CD14-positive monocyte (primary cell): ENCODE measurements at regions not wholly inside any gene's neighbourhood (a gene's known extent, or its start where the extent isn't known, plus 50 kb on each side); places are given as distances from the start of the nearest gene placed in this dataset.

Experiments
- DNase-seq, 3 donors: peaks; one replicate each; pipeline ENCODE4 v3.0.0-alpha.2; 2011 to 2022
- H2AFZ ChIP-seq: 2 replicates; pipeline ENCODE4 v1.6.0; 2012; ENCODE audit warnings: mild to moderate bottlenecking, low read depth, low read length, inconsistent platforms; ENCODE audit not compliant: insufficient read depth, poor library complexity, severe bottlenecking
- H3K27ac ChIP-seq, 2 donors: 1 replicate in 1 of 2; 2 replicates in 1 of 2; pipeline ENCODE4 v1.5.1; 2012 to 2013; ENCODE audit warnings: low read length in 2 of 2, control low read depth in 1 of 2, inconsistent platforms in 1 of 2, low read depth in 1 of 2, mild to moderate bottlenecking in 1 of 2
- H3K27me3 ChIP-seq, 2 donors: one replicate each; pipeline versions ENCODE4 v1.6.0 to v1.6.1; 2011 to 2013; ENCODE audit warnings: low read length in 2 of 2; ENCODE audit not compliant: control insufficient read depth in 2 of 2, insufficient read depth in 2 of 2
- H3K36me3 ChIP-seq, 2 donors: replicated peaks in 1 of 2; 1 replicate in 1 of 2; 2 replicates in 1 of 2; pipeline versions ENCODE4 v1.5.1 to v1.6.1; 2012 to 2013; ENCODE audit warnings: low read length in 2 of 2, control low read depth in 1 of 2, inconsistent platforms in 1 of 2, mild to moderate bottlenecking in 1 of 2; ENCODE audit not compliant: insufficient read depth in 2 of 2, control insufficient read depth in 1 of 2
- H3K4me1 ChIP-seq, 2 donors: 1 replicate in 1 of 2; 2 replicates in 1 of 2; pipeline versions ENCODE4 v1.5.1 to v1.6.1; 2012 to 2013; ENCODE audit warnings: low read length in 2 of 2, control low read depth in 1 of 2, inconsistent platforms in 1 of 2, mild to moderate bottlenecking in 1 of 2, moderate library complexity in 1 of 2; ENCODE audit not compliant: insufficient read depth in 2 of 2, control insufficient read depth in 1 of 2
- H3K4me2 ChIP-seq: replicated peaks from 2 replicates; pipeline ENCODE3; 2012; ENCODE audit warnings: low read length, moderate library complexity, mild to moderate bottlenecking; ENCODE audit not compliant: poor library complexity, severe bottlenecking; ENCODE audit errors: extremely low read depth
- H3K4me3 ChIP-seq, 3 experiments: fragments of 200-600 bp in 1 of 3; sonication (generic) in 1 of 3; replicated peaks in 1 of 3; 1 replicate in 2 of 3; 2 replicates in 1 of 3; pipeline ENCODE4 v1.5.1; 2011 to 2013; ENCODE audit warnings: low read length in 3 of 3, mild to moderate bottlenecking in 3 of 3, control low read depth in 2 of 3, low read depth in 2 of 3, inconsistent platforms in 1 of 3, moderate library complexity in 1 of 3
- H3K79me2 ChIP-seq: 2 replicates; pipeline ENCODE4 v1.6.0; 2012; ENCODE audit warnings: mild to moderate bottlenecking, control low read depth, inconsistent platforms, low read length, moderate library complexity; ENCODE audit not compliant: insufficient read depth
- H3K9ac ChIP-seq: 2 replicates; pipeline ENCODE4 v1.6.0; 2017; ENCODE audit warnings: low read length, mild to moderate bottlenecking; ENCODE audit not compliant: insufficient read depth, poor library complexity, severe bottlenecking
- H3K9me3 ChIP-seq, 2 donors: replicated peaks in 1 of 2; 1 replicate in 1 of 2; 2 replicates in 1 of 2; pipeline versions ENCODE4 v1.5.1 to v1.6.1; 2012 to 2013; ENCODE audit warnings: low read length in 2 of 2, control low read depth in 1 of 2; ENCODE audit not compliant: control insufficient read depth in 1 of 2, insufficient read depth in 1 of 2
- H4K20me1 ChIP-seq: 2 replicates; pipeline ENCODE4 v1.6.0; 2012; ENCODE audit warnings: mild to moderate bottlenecking, low read length, control low read depth, moderate library complexity; ENCODE audit not compliant: insufficient read depth
- H3K27ac Mint-ChIP-seq, 7 donors: one replicate each; pipeline ENCODE4 v1.8.0; 2020; ENCODE audit warnings: mild to moderate bottlenecking in 7 of 7, mixed read lengths in 7 of 7, moderate library complexity in 6 of 7, inconsistent platforms in 2 of 7
- H3K27me3 Mint-ChIP-seq, 3 donors: one replicate each; pipeline ENCODE4 v1.8.0; 2021 to 2022; ENCODE audit warnings: low read depth in 3 of 3, mild to moderate bottlenecking in 3 of 3, mixed read lengths in 3 of 3, moderate library complexity in 3 of 3, inconsistent platforms in 1 of 3
- H3K36me3 Mint-ChIP-seq, 2 donors: one replicate each; pipeline ENCODE4 v1.8.0; 2020; ENCODE audit warnings: mixed read lengths in 2 of 2, inconsistent platforms in 1 of 2, mild to moderate bottlenecking in 1 of 2
- H3K4me1 Mint-ChIP-seq: one replicate; pipeline ENCODE4 v1.8.0; 2020; ENCODE audit warnings: mild to moderate bottlenecking, mixed read lengths
- H3K4me3 Mint-ChIP-seq, 2 donors: one replicate each; pipeline ENCODE4 v1.8.0; 2020; ENCODE audit warnings: mild to moderate bottlenecking in 2 of 2, mixed read lengths in 2 of 2, moderate library complexity in 1 of 2
- H3K9me3 Mint-ChIP-seq, 7 donors: one replicate each; pipeline ENCODE4 v1.8.0; 2020 to 2022; ENCODE audit warnings: mixed read lengths in 7 of 7, mild to moderate bottlenecking in 6 of 7, moderate library complexity in 6 of 7, inconsistent platforms in 2 of 7
- WGBS: methylation state at CpG from one replicate; pipeline ENCODE4 v1.1.5; 2013; ENCODE audit warnings: missing lambda C conversion rate; ENCODE audit not compliant: insufficient coverage; 5-methylcytosine and 5-hydroxymethylcytosine counted together
- intact Hi-C, 2 donors: fragments of 100-400 bp; cut with micrococcal nuclease; formaldehyde crosslinking; loops; one replicate each; pipeline versions ENCODE4 v1.15.0 to v1.15.1; 2023
- TF ChIP-seq, protein P1 (sequence below): fragments of 200-600 bp; IDR thresholded peaks from one replicate; pipeline ENCODE4 v1.8.0; 2022; ENCODE audit warnings: antibody characterized with exemption, mild to moderate bottlenecking

GRCh38 chr5:40367255-40367654 is 312.5 kb upstream of the PTGER4 start:
- DNase-seq, result peak in 1 of 3 donors; percentile 17
- H3K9me3 Mint-ChIP-seq, result peaks cover 0 to 11% (median 5%) of the 10 kb centered on the region in 7 donors
- Histone ChIP-seq H3K27ac (no peak overlapping the region), H3K36me3 (no peaks in the 10 kb centered on the region), H3K79me2 (no peaks in the 10 kb centered on the region), H3K9ac (no peak overlapping the region), H4K20me1 (no peaks in the 10 kb centered on the region), H3K27me3 (no peaks in the 10 kb centered on the region), H3K9me3 (no peaks in the 10 kb centered on the region), H3K4me1 (peaks cover 23 to 25% of the 10 kb centered on the region in 2 donors), H2AFZ (no peak overlapping the region), H3K4me3 (no peak overlapping the region), H3K4me2 (no peak overlapping the region)
- no peak overlapping the region for H3K4me3 Mint-ChIP-seq
- H3K27me3 Mint-ChIP-seq, result no peaks in the 10 kb centered on the region
- TF ChIP-seq, protein P1, sequence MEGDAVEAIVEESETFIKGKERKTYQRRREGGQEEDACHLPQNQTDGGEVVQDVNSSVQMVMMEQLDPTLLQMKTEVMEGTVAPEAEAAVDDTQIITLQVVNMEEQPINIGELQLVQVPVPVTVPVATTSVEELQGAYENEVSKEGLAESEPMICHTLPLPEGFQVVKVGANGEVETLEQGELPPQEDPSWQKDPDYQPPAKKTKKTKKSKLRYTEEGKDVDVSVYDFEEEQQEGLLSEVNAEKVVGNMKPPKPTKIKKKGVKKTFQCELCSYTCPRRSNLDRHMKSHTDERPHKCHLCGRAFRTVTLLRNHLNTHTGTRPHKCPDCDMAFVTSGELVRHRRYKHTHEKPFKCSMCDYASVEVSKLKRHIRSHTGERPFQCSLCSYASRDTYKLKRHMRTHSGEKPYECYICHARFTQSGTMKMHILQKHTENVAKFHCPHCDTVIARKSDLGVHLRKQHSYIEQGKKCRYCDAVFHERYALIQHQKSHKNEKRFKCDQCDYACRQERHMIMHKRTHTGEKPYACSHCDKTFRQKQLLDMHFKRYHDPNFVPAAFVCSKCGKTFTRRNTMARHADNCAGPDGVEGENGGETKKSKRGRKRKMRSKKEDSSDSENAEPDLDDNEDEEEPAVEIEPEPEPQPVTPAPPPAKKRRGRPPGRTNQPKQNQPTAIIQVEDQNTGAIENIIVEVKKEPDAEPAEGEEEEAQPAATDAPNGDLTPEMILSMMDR, result peak; percentile 15
- H3K27ac Mint-ChIP-seq, result peak overlapping the region in 5 of 7 donors; percentile 10 to 65 (median 26)
- H3K4me1 Mint-ChIP-seq, result peaks cover 32% of the 10 kb centered on the region
- intact Hi-C loops, result no loop called here
- H3K36me3 Mint-ChIP-seq, result peaks cover 0 to 2% of the 10 kb centered on the region in 2 donors
- 33% methylated on average over 1 of the region's 2 CpGs for WGBS

GRCh38 chr5:40365342-40366330 is 314.1 kb upstream of the PTGER4 start:
- Histone ChIP-seq H3K9me3 (no peaks in the 10 kb centered on the region), H3K79me2 (no peaks in the 10 kb centered on the region), H3K4me3 (peak overlapping the region in 1 of 3 experiments; percentile 33), H3K27ac (peak overlapping the region in 1 of 2 donors; percentile 83), H2AFZ (no peak overlapping the region), H3K36me3 (no peaks in the 10 kb centered on the region), H3K4me1 (peaks cover 23 to 25% of the 10 kb centered on the region in 2 donors), H4K20me1 (no peaks in the 10 kb centered on the region), H3K4me2 (peak overlapping the region; percentile 33), H3K9ac (no peak overlapping the region), H3K27me3 (no peaks in the 10 kb centered on the region)
- Mint-ChIP-seq H3K9me3 (peaks cover 0 to 8% (median 5%) of the 10 kb centered on the region in 7 donors), H3K27me3 (no peaks in the 10 kb centered on the region), H3K4me3 (peak overlapping the region in 1 of 2 donors; percentile 42), H3K27ac (peak overlapping the region; percentile 83 to 92 (median 89)), H3K36me3 (peaks cover 0 to 2% of the 10 kb centered on the region in 2 donors), H3K4me1 (peaks cover 32% of the 10 kb centered on the region)
- DNase-seq, result peak; percentile 35 to 72 (median 52)
- intact Hi-C loops, result no loop called here
- TF ChIP-seq, protein P1, result no peak
- WGBS, result no CpG with 5 or more reads among the region's 2 CpGs
